Gastroesophageal sphincter (tissue), 3 donors: ENCODE measurements at regions not wholly inside any gene's neighbourhood (a gene's known extent, or its start where the extent isn't known, plus 50 kb on each side); places are given as distances from the start of the nearest gene placed in this dataset.

Source experiments
- EP300 ChIP-seq: sonication (generic); formaldehyde crosslinking; IDR thresholded peaks from one replicate; pipeline ENCODE4 v1.6.1; 2017; ENCODE audit warnings: antibody characterized with exemption, mild to moderate bottlenecking
- POLR2A ChIP-seq, 2 donors: fragments of 450-650 bp; IDR thresholded peaks; one replicate each; pipeline ENCODE4 v1.6.1; 2017; ENCODE audit warnings: antibody characterized with exemption in 2 of 2, mild to moderate bottlenecking in 2 of 2, moderate library complexity in 1 of 2
- TF ChIP-seq, protein P1 (sequence below), 4 experiments: fragments of 200-600 bp in 2 of 4; fragments of 450-650 bp in 2 of 4; sonication (generic) in 1 of 4; IDR thresholded peaks; one replicate each; pipeline ENCODE4 v1.5.1; 2017 to 2019; ENCODE audit warnings: antibody characterized with exemption in 4 of 4, mild to moderate bottlenecking in 2 of 4, moderate library complexity in 2 of 4

- TF ChIP-seq, protein P1, sequence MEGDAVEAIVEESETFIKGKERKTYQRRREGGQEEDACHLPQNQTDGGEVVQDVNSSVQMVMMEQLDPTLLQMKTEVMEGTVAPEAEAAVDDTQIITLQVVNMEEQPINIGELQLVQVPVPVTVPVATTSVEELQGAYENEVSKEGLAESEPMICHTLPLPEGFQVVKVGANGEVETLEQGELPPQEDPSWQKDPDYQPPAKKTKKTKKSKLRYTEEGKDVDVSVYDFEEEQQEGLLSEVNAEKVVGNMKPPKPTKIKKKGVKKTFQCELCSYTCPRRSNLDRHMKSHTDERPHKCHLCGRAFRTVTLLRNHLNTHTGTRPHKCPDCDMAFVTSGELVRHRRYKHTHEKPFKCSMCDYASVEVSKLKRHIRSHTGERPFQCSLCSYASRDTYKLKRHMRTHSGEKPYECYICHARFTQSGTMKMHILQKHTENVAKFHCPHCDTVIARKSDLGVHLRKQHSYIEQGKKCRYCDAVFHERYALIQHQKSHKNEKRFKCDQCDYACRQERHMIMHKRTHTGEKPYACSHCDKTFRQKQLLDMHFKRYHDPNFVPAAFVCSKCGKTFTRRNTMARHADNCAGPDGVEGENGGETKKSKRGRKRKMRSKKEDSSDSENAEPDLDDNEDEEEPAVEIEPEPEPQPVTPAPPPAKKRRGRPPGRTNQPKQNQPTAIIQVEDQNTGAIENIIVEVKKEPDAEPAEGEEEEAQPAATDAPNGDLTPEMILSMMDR (IDR thresholded peaks at IDR 0.05): no peak
- TF ChIP-seq POLR2A (IDR thresholded peaks at IDR 0.05): no peak
- no peak for TF ChIP-seq EP300
These were observed 51.4 kb upstream of the RPS6KA2 start for GRCh38 chr6:166678426-166678825.
